ENCODE measurements at regions not wholly inside any gene's neighbourhood (a gene's known extent, or its start where the extent isn't known, plus 50 kb on each side); places are given as distances from the start of the nearest gene placed in this dataset.

GRCh38 chr14:87045246-87045645 lies 947.7 kb downstream of the GALC start:
- no peak overlapping the region for H3K4me3 ChIP-seq (ENCODE audit: low read depth, low read length)
- no peak for TF ChIP-seq CTCF (IDR thresholded peaks at IDR 0.05; ENCODE audit: low read depth, low read length, missing control alignments)
- H3K27me3 ChIP-seq (replicated peaks) = no peaks in the 10 kb centered on the region
- no peak overlapping the region for H3K27ac ChIP-seq
- no peaks in the 10 kb centered on the region for H3K36me3 ChIP-seq (replicated peaks)
- DNase-seq = no peak
- in situ Hi-C loops (cut with HindIII; ENCODE audit: low pct_ligation_motif_present, low sequenced_read_pairs) = no loop called here

GRCh38 chr14:87044807-87045206 lies 948.2 kb downstream of the GALC start:
- H3K36me3 ChIP-seq (replicated peaks) = no peaks in the 10 kb centered on the region
- no peak overlapping the region for H3K27ac ChIP-seq
- H3K4me3 ChIP-seq (ENCODE audit: low read depth, low read length) = no peak overlapping the region
- in situ Hi-C loops (cut with HindIII; ENCODE audit: low pct_ligation_motif_present, low sequenced_read_pairs) = no loop called here
- no peak for TF ChIP-seq CTCF (IDR thresholded peaks at IDR 0.05; ENCODE audit: low read depth, low read length, missing control alignments)
- no peaks in the 10 kb centered on the region for H3K27me3 ChIP-seq (replicated peaks)
- no peak for DNase-seq

GRCh38 chr14:87043667-87044200 lies 949.2 kb downstream of the GALC start:
- Histone ChIP-seq H3K4me3 (ENCODE audit: low read depth, low read length) (no peak overlapping the region), H3K27ac (no peak overlapping the region), H3K36me3 (replicated peaks) (no peaks in the 10 kb centered on the region), H3K27me3 (replicated peaks) (no peaks in the 10 kb centered on the region)
- no peak for DNase-seq
- in situ Hi-C loops (cut with HindIII; ENCODE audit: low pct_ligation_motif_present, low sequenced_read_pairs) = no loop called here
- no peak for TF ChIP-seq CTCF (IDR thresholded peaks at IDR 0.05; ENCODE audit: low read depth, low read length, missing control alignments)

- no peak for DNase-seq
- Histone ChIP-seq H3K27ac (no peak overlapping the region), H3K36me3 (replicated peaks) (no peaks in the 10 kb centered on the region), H3K4me3 (ENCODE audit: low read depth, low read length) (no peak overlapping the region), H3K27me3 (replicated peaks) (no peaks in the 10 kb centered on the region)
- no peak for TF ChIP-seq CTCF (IDR thresholded peaks at IDR 0.05; ENCODE audit: low read depth, low read length, missing control alignments)
- in situ Hi-C loops (cut with HindIII; ENCODE audit: low pct_ligation_motif_present, low sequenced_read_pairs) = no loop called here
Measured at GRCh38 chr14:87042354-87042753, 950.6 kb downstream of the GALC start.

GRCh38 chr14:87041290-87042020 lies 951.5 kb downstream of the GALC start:
- Histone ChIP-seq H3K4me3 (ENCODE audit: low read depth, low read length) (no peak overlapping the region), H3K36me3 (replicated peaks) (no peaks in the 10 kb centered on the region), H3K27ac (no peak overlapping the region), H3K27me3 (replicated peaks) (no peaks in the 10 kb centered on the region)
- no peak for DNase-seq
- in situ Hi-C loops (cut with HindIII; ENCODE audit: low pct_ligation_motif_present, low sequenced_read_pairs) = no loop called here
- TF ChIP-seq CTCF (IDR thresholded peaks at IDR 0.05; ENCODE audit: low read depth, low read length, missing control alignments) = no peak

GRCh38 chr14:87034680-87035079 lies 958.3 kb downstream of the GALC start:
- no peak for TF ChIP-seq CTCF (IDR thresholded peaks at IDR 0.05; ENCODE audit: low read depth, low read length, missing control alignments)
- in situ Hi-C loops (cut with HindIII; ENCODE audit: low pct_ligation_motif_present, low sequenced_read_pairs) = no loop called here
- DNase-seq = no peak
- no peak overlapping the region for H3K4me3 ChIP-seq (ENCODE audit: low read depth, low read length)
- H3K36me3 ChIP-seq (replicated peaks) = no peaks in the 10 kb centered on the region
- no peaks in the 10 kb centered on the region for H3K27me3 ChIP-seq (replicated peaks)
- H3K27ac ChIP-seq = no peak overlapping the region
